Peyer's patch (tissue), 4 donors: ENCODE measurements at regions not wholly inside any gene's neighbourhood (a gene's known extent, or its start where the extent isn't known, plus 50 kb on each side); places are given as distances from the start of the nearest gene placed in this dataset.

Source experiments
- POLR2A ChIP-seq, 2 donors: fragments of 450-650 bp; IDR thresholded peaks; one replicate each; pipeline ENCODE4 v1.5.1; 2017; ENCODE audit warnings: antibody characterized with exemption in 2 of 2, mild to moderate bottlenecking in 2 of 2, moderate library complexity in 2 of 2
- TF ChIP-seq, protein P1 (sequence below), 6 experiments: fragments of 450-650 bp in 4 of 6; fragments of 200-600 bp in 2 of 6; sonication (generic) in 1 of 6; IDR thresholded peaks; one replicate each; pipeline ENCODE4 v1.5.1; 2017 to 2019; ENCODE audit warnings: antibody characterized with exemption in 6 of 6, mild to moderate bottlenecking in 3 of 6, moderate library complexity in 1 of 6

GRCh38 chr18:69328086-69328485, 72.6 kb upstream of the DOK6 start:
- TF ChIP-seq, protein P1, sequence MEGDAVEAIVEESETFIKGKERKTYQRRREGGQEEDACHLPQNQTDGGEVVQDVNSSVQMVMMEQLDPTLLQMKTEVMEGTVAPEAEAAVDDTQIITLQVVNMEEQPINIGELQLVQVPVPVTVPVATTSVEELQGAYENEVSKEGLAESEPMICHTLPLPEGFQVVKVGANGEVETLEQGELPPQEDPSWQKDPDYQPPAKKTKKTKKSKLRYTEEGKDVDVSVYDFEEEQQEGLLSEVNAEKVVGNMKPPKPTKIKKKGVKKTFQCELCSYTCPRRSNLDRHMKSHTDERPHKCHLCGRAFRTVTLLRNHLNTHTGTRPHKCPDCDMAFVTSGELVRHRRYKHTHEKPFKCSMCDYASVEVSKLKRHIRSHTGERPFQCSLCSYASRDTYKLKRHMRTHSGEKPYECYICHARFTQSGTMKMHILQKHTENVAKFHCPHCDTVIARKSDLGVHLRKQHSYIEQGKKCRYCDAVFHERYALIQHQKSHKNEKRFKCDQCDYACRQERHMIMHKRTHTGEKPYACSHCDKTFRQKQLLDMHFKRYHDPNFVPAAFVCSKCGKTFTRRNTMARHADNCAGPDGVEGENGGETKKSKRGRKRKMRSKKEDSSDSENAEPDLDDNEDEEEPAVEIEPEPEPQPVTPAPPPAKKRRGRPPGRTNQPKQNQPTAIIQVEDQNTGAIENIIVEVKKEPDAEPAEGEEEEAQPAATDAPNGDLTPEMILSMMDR (IDR thresholded peaks at IDR 0.05): no peak
- TF ChIP-seq POLR2A (IDR thresholded peaks at IDR 0.05): no peak
